ENCODE measurements at regions not wholly inside any gene's neighbourhood (a gene's known extent, or its start where the extent isn't known, plus 50 kb on each side); places are given as distances from the start of the nearest gene placed in this dataset.
"Not testable (repeated sequence)": the region's sequence is repeated elsewhere in the genome, so short reads cannot be mapped to it uniquely, and the experiment has no call there.

GRCh38 chr2:83055376-83056010 is 1403.6 kb downstream of the SUCLG1 start:
- DNase-seq (ENCODE audit: low read depth), result no peak

- no peak for DNase-seq (ENCODE audit: low read depth)
Measured at GRCh38 chr2:83054751-83055150, 1404.3 kb downstream of the SUCLG1 start.

GRCh38 chr2:83051538-83052170 is 1407.4 kb downstream of the SUCLG1 start:
- no peak for DNase-seq (ENCODE audit: low read depth)

- no peak for DNase-seq (ENCODE audit: low read depth)
Measured at GRCh38 chr2:83042053-83042452, 1417.0 kb downstream of the SUCLG1 start.

GRCh38 chr2:83022631-83023210 is 1436.4 kb downstream of the SUCLG1 start:
- DNase-seq (ENCODE audit: low read depth), result no peak

GRCh38 chr2:83017366-83018090 is 1441.6 kb downstream of the SUCLG1 start:
- DNase-seq (ENCODE audit: low read depth), result no peak

GRCh38 chr2:83016343-83017110 is 1442.6 kb downstream of the SUCLG1 start:
- DNase-seq (ENCODE audit: low read depth), result no peak

- DNase-seq (ENCODE audit: low read depth), result no peak
Measured at GRCh38 chr2:83015900-83016299, 1443.2 kb downstream of the SUCLG1 start.

- no peak for DNase-seq (ENCODE audit: low read depth)
Measured at GRCh38 chr2:83015035-83015715, 1443.9 kb downstream of the SUCLG1 start.

- no peak for DNase-seq (ENCODE audit: low read depth)
Measured at GRCh38 chr2:83014462-83014861, 1444.6 kb downstream of the SUCLG1 start.

- DNase-seq (ENCODE audit: low read depth), result no peak
Measured at GRCh38 chr2:83006961-83007360, 1452.1 kb downstream of the SUCLG1 start.

GRCh38 chr2:83003555-83003954 is 1455.5 kb downstream of the SUCLG1 start:
- no peak for DNase-seq (ENCODE audit: low read depth)

- no peak for DNase-seq (ENCODE audit: low read depth)
Measured at GRCh38 chr2:83002706-83003105, 1456.4 kb downstream of the SUCLG1 start.

GRCh38 chr2:82998781-82999180 is 1460.3 kb downstream of the SUCLG1 start:
- DNase-seq (ENCODE audit: low read depth), result no peak

- no peak for DNase-seq (ENCODE audit: low read depth)
Measured at GRCh38 chr2:82996217-82996616, 1462.9 kb downstream of the SUCLG1 start.

- DNase-seq (ENCODE audit: low read depth), result no peak
Measured at GRCh38 chr2:82994151-82994550, 1464.9 kb downstream of the SUCLG1 start.

- no peak for DNase-seq (ENCODE audit: low read depth)
Measured at GRCh38 chr2:82993609-82994008, 1465.5 kb downstream of the SUCLG1 start.

- DNase-seq (ENCODE audit: low read depth), result no peak
Measured at GRCh38 chr2:82992968-82993367, 1466.1 kb downstream of the SUCLG1 start.

GRCh38 chr2:82987706-82988105 is 1471.4 kb downstream of the SUCLG1 start:
- not testable (repeated sequence) for DNase-seq (ENCODE audit: low read depth)

GRCh38 chr2:82986899-82987298 is 1472.2 kb downstream of the SUCLG1 start:
- no peak for DNase-seq (ENCODE audit: low read depth)

GRCh38 chr2:82985572-82986197 is 1473.4 kb downstream of the SUCLG1 start:
- no peak for DNase-seq (ENCODE audit: low read depth)

Data from T follicular helper cell (primary cell).